SK-N-SH treated with all-trans-retinoic acid at 6 μM for 48 hours (cell line): ENCODE measurements at regions not wholly inside any gene's neighbourhood (a gene's known extent, or its start where the extent isn't known, plus 50 kb on each side); places are given as distances from the start of the nearest gene placed in this dataset.

Experiments used
- ATAC-seq: fragments of 200-7000 bp; cut with Tn5 transposase; 3 replicates; pipeline ENCODE4 v1.9.1; 2020; ENCODE audit warnings: mild to moderate bottlenecking, moderate library complexity
- ARNTL ChIP-seq: fragments of 450-650 bp; formaldehyde crosslinking; IDR thresholded peaks from 2 replicates; pipeline ENCODE4 v1.5.0; 2020; ENCODE audit warnings: low read depth, mild to moderate bottlenecking, moderate library complexity, borderline replicate concordance
- BACH2 ChIP-seq: fragments of 250-450 bp; sonication (Bioruptor Pico); IDR thresholded peaks from 2 replicates; pipeline ENCODE4 v1.9.0; 2021; ENCODE audit warnings: mild to moderate bottlenecking, borderline replicate concordance
- CREB5 ChIP-seq: fragments of 250-450 bp; sonication (Bioruptor Pico); IDR thresholded peaks from 2 replicates; pipeline ENCODE4 v1.5.1; 2020; ENCODE audit warnings: low read depth, mild to moderate bottlenecking, moderate library complexity
- CSDC2 ChIP-seq: fragments of 250-450 bp; sonication (Bioruptor Pico); IDR thresholded peaks from 2 replicates; pipeline ENCODE4 v1.5.0; 2020; ENCODE audit warnings: mild to moderate bottlenecking, moderate library complexity
- ESRRG ChIP-seq: fragments of 250-450 bp; sonication (Bioruptor Pico); IDR thresholded peaks from 2 replicates; pipeline ENCODE4 v1.6.1; 2021; ENCODE audit warnings: mild to moderate bottlenecking
- GLIS3 ChIP-seq: fragments of 250-450 bp; sonication (Bioruptor Pico); IDR thresholded peaks from 2 replicates; pipeline ENCODE4 v1.5.0; 2020; ENCODE audit warnings: mild to moderate bottlenecking, moderate library complexity
- ISL1 ChIP-seq: fragments of 250-450 bp; sonication (Bioruptor Pico); IDR thresholded peaks from 2 replicates; pipeline ENCODE4 v2.1.2; 2022; ENCODE audit warnings: mild to moderate bottlenecking, moderate library complexity
- PATZ1 ChIP-seq: fragments of 250-450 bp; sonication (Bioruptor Pico); IDR thresholded peaks from 2 replicates; pipeline ENCODE4 v1.8.0; 2020; ENCODE audit warnings: mild to moderate bottlenecking, moderate library complexity, borderline replicate concordance
- PPARA ChIP-seq: fragments of 250-450 bp; sonication (Bioruptor Pico); IDR thresholded peaks from 2 replicates; pipeline ENCODE4 v1.5.0; 2020; ENCODE audit warnings: mild to moderate bottlenecking, borderline replicate concordance
- SNAI2 ChIP-seq: fragments of 250-450 bp; sonication (Bioruptor Pico); IDR thresholded peaks from 2 replicates; pipeline ENCODE4 v1.5.0; 2020; ENCODE audit warnings: mild to moderate bottlenecking, moderate library complexity
- TOX ChIP-seq: fragments of 250-450 bp; sonication (Bioruptor Pico); IDR thresholded peaks from 2 replicates; pipeline ENCODE4 v1.8.0; 2021; ENCODE audit warnings: mild to moderate bottlenecking, moderate library complexity, borderline replicate concordance
- TSHZ2 ChIP-seq: fragments of 250-450 bp; sonication (Bioruptor Pico); IDR thresholded peaks from 2 replicates; pipeline ENCODE4 v1.5.0; 2020; ENCODE audit warnings: mild to moderate bottlenecking, moderate library complexity
- ZC3H10 ChIP-seq: fragments of 250-450 bp; sonication (Bioruptor Pico); IDR thresholded peaks from 2 replicates; pipeline ENCODE4 v1.5.1; 2021; ENCODE audit warnings: mild to moderate bottlenecking, moderate library complexity
- ZFP30 ChIP-seq: fragments of 450-650 bp; formaldehyde crosslinking; IDR thresholded peaks from 2 replicates; pipeline ENCODE4 v1.5.0; 2022; ENCODE audit warnings: mild to moderate bottlenecking, moderate library complexity
- ZNF565 ChIP-seq: fragments of 450-650 bp; formaldehyde crosslinking; conservative IDR thresholded peaks from 2 replicates; pipeline ENCODE4 v1.5.0; 2020; ENCODE audit warnings: low read depth, mild to moderate bottlenecking, moderate library complexity
- ZNF70 ChIP-seq: fragments of 450-650 bp; formaldehyde crosslinking; IDR thresholded peaks from 2 replicates; pipeline ENCODE4 v1.5.0; 2020; ENCODE audit warnings: mild to moderate bottlenecking, moderate library complexity
- ZNF8 ChIP-seq: fragments of 450-650 bp; formaldehyde crosslinking; IDR thresholded peaks from 2 replicates; pipeline ENCODE4 v1.5.0; 2020; ENCODE audit warnings: mild to moderate bottlenecking, moderate library complexity
- TF ChIP-seq, protein P1 (sequence below): fragments of 250-450 bp; sonication (Bioruptor Pico); IDR thresholded peaks from 2 replicates; pipeline ENCODE4 v1.8.0; 2021; ENCODE audit warnings: low read depth, mild to moderate bottlenecking, moderate library complexity, borderline replicate concordance

GRCh38 chr6:112800439-112800838 lies 453.3 kb downstream of the RFPL4B start (continued):
- no peak for TF ChIP-seq TSHZ2 (CRISPR knock-in tag)
- no peak for TF ChIP-seq ZNF565 (CRISPR knock-in tag)
- no peak for TF ChIP-seq ZNF8 (CRISPR knock-in tag)
- no peak for TF ChIP-seq ISL1
- TF ChIP-seq ZFP30 (CRISPR knock-in tag): no peak
- TF ChIP-seq SNAI2: no peak
- no peak for TF ChIP-seq BACH2 (CRISPR knock-in tag)
- TF ChIP-seq TOX (CRISPR knock-in tag): no peak
- TF ChIP-seq PPARA (CRISPR knock-in tag): no peak
- no peak for TF ChIP-seq ESRRG

GRCh38 chr6:112800916-112801315 lies 453.8 kb downstream of the RFPL4B start:
- TF ChIP-seq PATZ1 (CRISPR knock-in tag): no peak
- TF ChIP-seq ISL1: no peak
- no peak for TF ChIP-seq PPARA (CRISPR knock-in tag)
- no peak for TF ChIP-seq ZC3H10 (CRISPR knock-in tag)
- no peak for TF ChIP-seq ZNF565 (CRISPR knock-in tag)
- ATAC-seq: no peak

DNA sequence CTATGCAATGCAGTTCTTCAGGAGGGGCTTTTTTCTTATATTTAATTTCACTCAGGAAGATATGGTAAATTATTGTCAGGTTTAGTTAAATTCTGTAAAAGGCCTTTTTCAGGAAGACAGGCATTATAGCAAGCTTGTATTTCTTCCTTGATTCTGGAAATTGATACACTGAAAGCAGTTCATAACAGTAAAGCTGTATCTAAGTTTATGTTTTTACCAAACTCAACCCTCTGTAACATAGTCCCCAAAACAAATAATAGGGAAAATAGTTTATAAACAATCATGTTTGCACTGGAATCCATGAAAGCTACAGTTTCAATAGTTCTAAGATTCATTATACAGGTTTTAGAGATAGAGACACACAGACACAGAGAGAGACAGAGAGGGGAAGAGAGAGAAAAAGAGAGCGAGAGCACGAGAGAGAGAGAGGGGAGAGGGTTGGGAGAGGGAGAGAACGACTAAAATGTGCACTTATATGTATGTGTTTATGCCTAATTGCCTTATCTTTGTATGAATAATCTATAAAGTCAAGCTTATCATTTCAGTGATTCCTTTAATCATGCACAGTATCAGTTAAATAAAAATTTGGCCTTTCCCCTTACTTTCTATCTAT lies 454.4 kb downstream of the RFPL4B start:
- peak; percentile 70 for ATAC-seq
- TF ChIP-seq ARNTL (no peak), GLIS3 (CRISPR knock-in tag) (no peak), ISL1 (no peak), TSHZ2 (CRISPR knock-in tag) (no peak), CSDC2 (CRISPR knock-in tag) (no peak), ESRRG (no peak)
- TF ChIP-seq, protein P1, sequence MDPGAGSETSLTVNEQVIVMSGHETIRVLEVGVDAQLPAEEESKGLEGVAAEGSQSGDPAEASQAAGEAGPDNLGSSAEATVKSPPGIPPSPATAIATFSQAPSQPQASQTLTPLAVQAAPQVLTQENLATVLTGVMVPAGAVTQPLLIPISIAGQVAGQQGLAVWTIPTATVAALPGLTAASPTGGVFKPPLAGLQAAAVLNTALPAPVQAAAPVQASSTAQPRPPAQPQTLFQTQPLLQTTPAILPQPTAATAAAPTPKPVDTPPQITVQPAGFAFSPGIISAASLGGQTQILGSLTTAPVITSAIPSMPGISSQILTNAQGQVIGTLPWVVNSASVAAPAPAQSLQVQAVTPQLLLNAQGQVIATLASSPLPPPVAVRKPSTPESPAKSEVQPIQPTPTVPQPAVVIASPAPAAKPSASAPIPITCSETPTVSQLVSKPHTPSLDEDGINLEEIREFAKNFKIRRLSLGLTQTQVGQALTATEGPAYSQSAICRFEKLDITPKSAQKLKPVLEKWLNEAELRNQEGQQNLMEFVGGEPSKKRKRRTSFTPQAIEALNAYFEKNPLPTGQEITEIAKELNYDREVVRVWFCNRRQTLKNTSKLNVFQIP (CRISPR knock-in tag): no peak

GRCh38 chr6:112802144-112802543 lies 455.0 kb downstream of the RFPL4B start:
- ATAC-seq: peak; percentile 94
- TF ChIP-seq PPARA (CRISPR knock-in tag): no peak

GRCh38 chr6:112804638-112805330 lies 457.7 kb downstream of the RFPL4B start:
- no peak for ATAC-seq
- no peak for TF ChIP-seq CREB5 (CRISPR knock-in tag)
- no peak for TF ChIP-seq ZNF70 (CRISPR knock-in tag)
